KG1 (cell line): ENCODE measurements at regions not wholly inside any gene's neighbourhood (a gene's known extent, or its start where the extent isn't known, plus 50 kb on each side); places are given as distances from the start of the nearest gene placed in this dataset.
"Not testable (repeated sequence)": the region's sequence is repeated elsewhere in the genome, so short reads cannot be mapped to it uniquely, and the experiment has no call there.

ENCODE experiments used
- DNase-seq: peaks from one replicate; lab custom pipeline; 2025; lab: John Stamatoyannopoulos, UW

DNA sequence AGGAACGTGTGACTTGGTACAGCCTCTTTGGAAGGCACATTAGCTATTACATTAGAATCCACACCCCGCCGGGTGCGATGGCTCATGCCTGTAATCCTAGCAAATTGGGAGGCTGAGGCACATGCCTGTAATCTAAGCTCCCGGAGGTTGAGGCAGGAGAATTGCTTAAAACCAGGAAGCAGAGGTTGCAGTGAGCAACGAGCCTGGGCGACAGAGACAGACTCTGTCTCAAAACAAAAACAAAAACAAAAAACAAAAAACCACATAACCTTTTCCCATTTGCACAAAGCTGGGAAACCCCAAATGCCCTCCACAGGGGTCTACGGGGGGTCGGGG lies 82.7 kb upstream of the METTL9 start:
- DNase-seq = not testable (repeated sequence)

- DNase-seq = not testable (repeated sequence)
Measured at GRCh38 chr16:21517263-21517662, 82.1 kb upstream of the METTL9 start.

GRCh38 chr16:21519361-21520133 lies 79.8 kb upstream of the METTL9 start:
- DNase-seq = not testable (repeated sequence)

DNA sequence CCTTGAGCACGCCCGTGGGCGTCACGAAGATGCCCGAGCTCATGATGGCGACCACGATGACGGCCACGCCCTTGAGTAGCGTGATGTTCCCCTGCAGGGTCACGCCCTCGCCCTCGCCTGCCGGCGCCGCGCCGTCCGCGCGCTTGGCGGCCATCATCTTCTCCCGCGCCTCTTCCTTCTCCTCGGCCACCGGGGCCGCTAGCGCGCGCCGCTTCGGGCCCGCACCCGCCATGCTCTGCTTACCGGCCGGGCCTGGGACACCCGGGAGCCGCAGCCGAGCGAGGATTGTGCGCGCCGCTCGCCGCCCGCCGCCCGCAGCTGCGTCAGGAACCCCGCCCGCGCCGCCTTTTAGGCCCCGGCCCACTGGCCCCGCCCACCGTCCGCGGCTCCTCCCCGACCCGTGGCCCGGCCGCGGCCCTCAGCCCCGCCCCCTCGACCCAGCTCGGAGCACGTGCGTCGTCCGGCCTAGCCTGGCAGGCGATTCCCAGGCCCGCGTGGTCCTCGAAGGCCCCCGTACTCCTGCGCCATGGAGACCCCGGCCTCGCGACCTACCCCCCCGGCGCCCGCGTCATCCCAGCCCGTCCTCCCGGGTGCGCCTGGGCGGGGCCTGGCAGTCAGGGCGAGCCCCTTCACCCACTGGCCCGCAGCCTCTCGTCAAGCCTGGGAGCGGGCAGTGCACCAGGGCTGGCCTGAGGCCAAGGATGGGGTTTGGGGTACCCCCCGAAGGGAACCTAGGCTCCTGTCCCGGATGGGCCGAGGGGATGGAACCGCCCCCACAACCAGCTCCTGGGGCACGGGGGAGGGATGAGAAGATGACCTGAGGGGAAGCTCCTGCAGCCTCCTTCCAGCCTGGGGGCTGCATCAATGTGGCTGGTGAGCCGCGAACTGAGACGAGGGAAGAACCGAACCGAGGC lies 79.0 kb upstream of the METTL9 start:
- peak; percentile 81 for DNase-seq

DNA sequence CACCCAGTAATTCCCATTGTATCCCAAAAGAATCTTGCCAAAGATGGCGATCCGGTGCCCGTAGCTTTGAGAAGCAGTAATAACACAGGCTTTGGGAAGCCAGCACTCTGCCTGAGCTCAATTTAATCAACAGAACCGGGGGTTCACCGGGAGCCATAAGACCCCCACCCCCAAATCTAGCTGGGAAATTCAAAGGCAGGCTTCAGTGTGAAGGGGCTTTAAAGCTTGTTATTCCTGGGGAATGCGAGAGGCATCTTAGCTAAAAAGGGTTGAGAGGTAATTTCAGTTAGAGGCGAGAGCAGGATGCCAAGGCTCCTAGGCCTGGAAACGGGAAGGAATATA lies 78.4 kb upstream of the METTL9 start:
- DNase-seq = not testable (repeated sequence)

DNA sequence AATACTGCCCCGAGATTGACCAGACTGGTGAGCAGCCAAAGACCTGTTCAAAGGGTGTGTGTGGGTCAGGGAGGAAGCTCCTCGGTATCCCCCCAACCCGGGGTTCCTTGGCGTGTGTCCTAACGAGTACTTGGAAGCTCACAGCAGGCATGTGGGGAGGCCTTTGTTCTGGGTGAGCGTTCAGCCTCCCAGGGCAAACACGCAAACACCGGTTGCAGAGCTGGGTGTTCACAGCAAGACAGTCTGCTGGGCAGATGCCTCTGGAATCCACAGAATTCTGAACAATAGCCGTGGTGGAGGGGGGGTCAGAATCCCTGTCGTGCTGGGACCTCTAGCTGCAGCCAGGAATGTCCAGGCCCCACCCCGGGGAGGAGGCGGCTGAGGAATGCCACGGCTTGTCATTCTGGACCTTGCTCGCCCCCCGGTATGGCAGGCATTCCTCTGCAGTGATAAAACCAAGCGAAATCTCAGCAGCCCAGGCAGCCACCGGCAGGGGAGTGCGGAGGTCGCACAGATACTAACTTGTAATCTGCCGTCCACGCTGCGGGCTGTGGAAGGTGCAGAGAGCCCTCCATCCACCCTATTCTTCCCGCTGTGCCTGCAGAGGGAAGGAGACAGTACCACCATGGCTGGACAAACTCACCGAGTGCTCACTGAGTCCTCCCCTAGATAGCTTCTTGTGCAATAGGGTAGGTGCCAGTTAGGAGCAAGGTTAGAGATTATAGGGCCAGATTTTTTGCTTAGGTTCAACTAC lies 77.8 kb upstream of the METTL9 start:
- DNase-seq = not testable (repeated sequence)

DNA sequence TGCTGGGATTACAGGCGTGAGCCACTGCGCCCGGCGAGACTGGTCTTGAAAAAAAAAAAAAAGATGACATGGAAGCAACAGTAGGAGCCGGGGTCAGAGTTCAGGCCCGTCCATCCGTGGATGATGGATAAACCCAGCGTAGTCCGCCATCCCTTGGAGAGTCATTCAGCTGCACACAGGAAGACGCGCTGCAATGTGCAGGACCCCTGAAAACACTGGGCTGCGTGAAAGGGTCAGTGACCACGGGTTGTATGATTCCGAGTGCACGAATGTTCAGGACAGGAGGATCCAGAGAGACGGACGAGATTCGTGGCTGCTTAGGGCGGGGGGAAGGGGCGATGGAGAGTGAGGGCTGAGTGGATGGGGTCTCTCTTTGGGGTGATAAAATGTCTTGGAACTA lies 76.5 kb upstream of the METTL9 start:
- not testable (repeated sequence) for DNase-seq

GRCh38 chr16:21523411-21524067 lies 75.8 kb upstream of the METTL9 start:
- no peak for DNase-seq

DNA sequence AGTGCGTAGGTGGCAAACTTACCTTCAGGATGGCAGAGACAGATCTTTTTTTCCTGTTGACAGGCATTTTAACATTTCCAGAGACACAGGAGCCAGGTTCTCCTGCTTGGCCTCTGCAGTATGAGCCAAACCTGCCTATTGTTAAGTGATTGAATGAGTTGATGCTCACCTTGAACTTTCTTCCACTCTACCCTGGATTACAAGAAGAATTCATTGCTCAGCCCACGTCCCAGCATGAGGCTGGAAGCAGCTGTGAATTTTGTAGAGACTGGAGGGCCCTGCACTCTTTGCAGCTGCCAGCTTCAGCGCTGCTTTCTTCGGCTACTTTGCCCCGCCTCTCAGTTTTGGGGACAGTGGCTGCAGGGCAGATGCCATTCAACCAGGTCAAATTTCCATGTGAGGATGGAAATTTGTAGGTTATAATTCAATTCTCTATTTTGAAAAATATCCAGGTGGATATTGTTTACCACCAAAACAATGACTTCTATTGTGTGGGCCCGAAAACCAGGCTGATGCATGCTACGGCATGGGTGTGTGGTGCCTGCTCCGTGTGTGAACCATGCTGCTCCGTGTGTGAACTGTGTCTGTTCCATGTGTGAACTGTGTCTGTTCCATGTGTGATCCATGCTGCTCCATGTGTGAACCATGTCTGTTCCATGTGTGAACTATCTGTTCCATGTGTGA lies 75.2 kb upstream of the METTL9 start:
- DNase-seq = no peak

- not testable (repeated sequence) for DNase-seq
Measured at GRCh38 chr16:21524752-21525028, 74.7 kb upstream of the METTL9 start.

DNA sequence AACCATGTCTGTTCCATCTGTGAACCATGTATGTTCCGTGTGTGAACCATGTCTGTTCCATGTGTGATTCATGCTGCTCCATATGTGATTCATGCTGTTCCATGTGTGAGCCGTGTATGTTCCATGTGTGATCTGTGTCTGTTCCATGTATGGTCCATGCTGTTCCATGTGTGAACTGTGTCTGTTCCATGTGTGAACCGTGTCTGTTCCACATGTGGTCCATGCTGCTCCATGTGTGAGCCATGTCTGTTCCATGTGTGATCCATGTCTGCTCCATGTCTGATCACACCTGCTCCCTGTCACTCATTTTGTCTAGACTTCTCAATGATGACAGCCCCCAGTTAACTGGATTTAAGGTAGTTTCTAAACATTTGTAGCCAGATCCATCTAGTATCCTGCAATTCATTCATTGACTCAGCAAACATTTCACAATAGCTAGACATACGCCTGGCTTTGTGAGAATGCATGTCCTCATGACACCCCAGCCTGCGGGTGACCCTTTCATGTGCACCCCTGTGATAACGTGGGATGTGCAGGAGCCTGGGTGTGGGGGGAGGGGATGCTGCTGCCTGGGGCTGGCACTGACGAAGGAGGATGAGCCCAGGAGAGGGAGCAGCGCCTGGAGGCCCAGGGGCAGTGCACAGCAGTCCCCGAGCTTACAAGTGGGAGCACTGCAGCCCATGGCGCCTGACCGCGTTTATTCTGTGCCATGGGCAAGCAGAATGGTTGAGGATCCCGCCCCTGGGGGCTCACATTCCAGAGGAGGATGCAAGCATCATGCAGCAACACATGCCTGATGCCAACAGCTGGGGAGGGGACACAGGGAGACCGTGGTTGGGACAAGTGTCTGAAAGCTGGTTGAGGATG lies 74.1 kb upstream of the METTL9 start:
- DNase-seq = not testable (repeated sequence)

DNA sequence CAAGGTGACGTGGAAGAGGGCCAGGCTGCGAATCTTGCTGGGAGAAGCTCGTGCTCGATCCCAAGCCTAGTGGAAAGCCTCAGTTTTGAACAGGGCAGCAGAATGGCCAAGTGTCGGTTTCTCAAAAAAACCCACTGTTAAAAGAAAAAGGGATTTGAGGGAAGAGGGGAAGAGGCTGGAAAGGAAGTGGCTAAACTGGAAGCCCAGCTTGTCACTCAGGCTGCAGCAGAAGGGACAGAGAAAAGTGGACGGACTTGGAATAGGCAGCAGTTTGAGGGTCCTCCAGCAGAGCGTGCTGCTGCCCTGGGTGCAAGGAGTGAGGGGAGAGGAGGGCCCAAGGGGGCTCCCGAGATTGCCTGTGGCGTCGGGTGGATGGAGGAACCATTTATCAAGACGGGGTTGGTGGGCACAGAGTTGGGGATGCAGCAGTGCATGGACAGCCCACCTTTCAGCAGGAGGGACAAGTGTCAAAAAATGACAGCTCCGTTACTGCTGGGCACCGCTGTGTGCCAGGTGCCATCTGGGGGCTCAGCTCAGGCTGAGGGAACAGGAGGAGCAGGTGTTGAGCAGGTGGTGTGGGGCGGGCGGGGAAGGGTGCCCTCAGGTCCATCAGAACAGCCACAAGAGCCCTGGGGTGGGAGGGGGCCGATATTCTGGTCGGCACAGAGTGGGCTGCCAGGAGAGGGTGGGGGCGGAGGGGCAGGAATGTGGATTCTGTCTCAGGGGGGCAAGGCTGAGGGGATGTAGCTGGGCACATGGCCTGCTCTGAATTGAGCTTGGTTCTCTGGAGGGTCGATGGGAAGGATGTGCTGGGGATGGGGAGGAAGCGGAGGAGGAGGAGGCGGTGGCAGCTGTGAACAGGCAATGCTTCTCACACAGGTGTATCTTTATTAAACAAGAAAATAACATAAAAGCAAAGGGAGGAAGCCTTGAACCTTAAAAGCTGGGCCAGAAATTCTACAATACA lies 73.1 kb upstream of the METTL9 start:
- DNase-seq = not testable (repeated sequence)

GRCh38 chr16:21526923-21527807 lies 72.2 kb upstream of the METTL9 start:
- DNase-seq = no peak

- DNase-seq = not testable (repeated sequence)
Measured at GRCh38 chr16:21529060-21529658, 70.2 kb upstream of the METTL9 start.

DNA sequence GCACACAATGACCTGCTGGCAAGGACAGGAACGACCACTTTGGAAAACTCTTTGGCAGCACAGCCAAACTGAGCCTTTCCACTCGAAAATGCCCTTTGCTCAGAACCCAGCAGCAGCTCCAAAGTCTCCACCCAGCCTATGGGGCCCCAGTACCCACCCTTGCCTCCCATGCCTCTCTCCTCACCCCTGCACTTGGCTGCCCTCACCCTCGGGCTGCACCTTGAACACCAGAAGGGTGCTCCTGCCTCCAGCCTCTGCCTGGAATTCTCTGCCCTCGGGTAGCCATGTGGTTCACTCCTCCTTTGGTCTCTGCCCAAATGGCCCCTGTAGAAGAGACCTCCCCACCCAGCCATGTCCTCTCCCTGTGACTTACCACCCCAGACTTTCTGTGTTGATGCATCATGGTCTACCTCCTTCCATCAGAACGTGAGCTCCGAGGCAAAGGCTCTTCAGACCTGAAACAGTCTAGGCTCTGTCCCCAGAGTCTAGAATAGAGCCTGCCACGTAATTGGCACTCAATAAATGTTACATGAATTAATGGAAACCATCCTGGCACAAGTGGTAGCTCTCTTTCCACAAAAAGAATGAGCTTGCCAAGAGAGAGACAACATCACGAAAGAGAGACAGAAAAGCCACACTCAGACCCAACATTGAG lies 68.5 kb upstream of the METTL9 start:
- not testable (repeated sequence) for DNase-seq

- DNase-seq = not testable (repeated sequence)
Measured at GRCh38 chr16:21532996-21533395, 66.4 kb upstream of the METTL9 start.

GRCh38 chr16:21533474-21533873 lies 65.9 kb upstream of the METTL9 start:
- not testable (repeated sequence) for DNase-seq
